IMR-90 (cell line): ENCODE measurements at regions not wholly inside any gene's neighbourhood (a gene's known extent, or its start where the extent isn't known, plus 50 kb on each side); places are given as distances from the start of the nearest gene placed in this dataset.

Experiments
- BHLHE40 ChIP-seq: fragments of 150-350 bp; IDR thresholded peaks from 2 replicates; pipeline ENCODE4 v1.6.1; 2016; ENCODE audit warnings: mild to moderate bottlenecking, low read depth, low read length
- CEBPB ChIP-seq: IDR thresholded peaks from 2 replicates; pipeline ENCODE4 v1.6.1; 2012; ENCODE audit warnings: low read depth, low read length, improper control_type of control experiment
- CTCF ChIP-seq: conservative IDR thresholded peaks from 2 replicates; pipeline ENCODE4 v1.5.1; 2012; ENCODE audit warnings: mild to moderate bottlenecking, low read depth, low read length, improper control_type of control experiment
- FOS ChIP-seq: fragments of 150-350 bp; IDR thresholded peaks from 2 replicates; pipeline ENCODE4 v1.6.1; 2016; ENCODE audit warnings: low read depth, low read length
- MAFK ChIP-seq: IDR thresholded peaks from 2 replicates; pipeline ENCODE4 v1.6.1; 2012; ENCODE audit warnings: low read depth, low read length, improper control_type of control experiment
- MAZ ChIP-seq: IDR thresholded peaks from 2 replicates; pipeline ENCODE4 v1.6.1; 2012; ENCODE audit warnings: low read depth, mild to moderate bottlenecking, low read length, improper control_type of control experiment, moderate library complexity, borderline replicate concordance
- MXI1 ChIP-seq: IDR thresholded peaks from 2 replicates; pipeline ENCODE4 v1.6.1; 2012; ENCODE audit warnings: low read depth, mild to moderate bottlenecking, low read length, moderate library complexity, borderline replicate concordance
- POLR2A ChIP-seq: IDR thresholded peaks from 2 replicates; pipeline ENCODE4 v1.6.1; 2012; ENCODE audit warnings: mild to moderate bottlenecking, low read depth, low read length
- RAD21 ChIP-seq: IDR thresholded peaks from 2 replicates; pipeline ENCODE4 v1.6.1; 2012; ENCODE audit warnings: low read length, improper control_type of control experiment
- RCOR1 ChIP-seq: IDR thresholded peaks from 2 replicates; pipeline ENCODE4 v1.6.1; 2012; ENCODE audit warnings: mild to moderate bottlenecking, low read length, improper control_type of control experiment; ENCODE audit not compliant: insufficient replicate concordance
- RFX5 ChIP-seq: IDR thresholded peaks from 2 replicates; pipeline ENCODE4 v1.8.0; 2012; ENCODE audit warnings: low read depth, mild to moderate bottlenecking, low read length, moderate library complexity
- SMC3 ChIP-seq: fragments of 150-350 bp; IDR thresholded peaks from 2 replicates; pipeline ENCODE4 v1.6.1; 2016; ENCODE audit warnings: low read depth, mild to moderate bottlenecking, antibody characterized with exemption, low read length, moderate library complexity
- USF2 ChIP-seq: fragments of 150-350 bp; IDR thresholded peaks from 2 replicates; pipeline ENCODE4 v1.6.1; 2017; ENCODE audit warnings: mild to moderate bottlenecking, antibody characterized with exemption, low read length, low read depth
- TF ChIP-seq, protein P1 (sequence below): fragments of 150-350 bp; IDR thresholded peaks from 2 replicates; pipeline ENCODE4 v1.6.1; 2016; ENCODE audit warnings: low read depth, mild to moderate bottlenecking, low read length, moderate library complexity, borderline replicate concordance

DNA sequence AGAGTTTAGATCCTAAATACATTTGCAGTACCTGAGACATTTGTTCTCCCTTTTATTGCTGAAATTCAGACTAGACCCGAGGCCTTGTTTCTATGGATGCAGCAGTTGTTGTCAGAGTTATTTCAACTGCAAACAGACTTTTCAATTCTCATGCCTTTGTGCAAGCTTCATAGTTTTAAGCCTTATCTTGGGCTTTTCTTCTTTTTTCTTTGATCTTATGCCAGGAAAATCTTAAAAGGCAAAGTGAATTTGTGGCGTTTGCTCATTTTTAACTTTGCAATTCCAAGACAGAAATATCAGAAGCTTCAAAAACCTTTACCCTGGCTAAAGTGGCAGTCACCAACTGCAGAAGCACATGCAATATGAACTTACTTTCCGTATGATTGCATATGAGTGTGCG is 576.7 kb downstream of the DIPK2A start:
- TF ChIP-seq MXI1, result no peak
- TF ChIP-seq CTCF, result no peak
- no peak for TF ChIP-seq CEBPB
- TF ChIP-seq POLR2A, result no peak
- no peak for TF ChIP-seq RAD21
- no peak for TF ChIP-seq MAFK
- no peak for TF ChIP-seq RCOR1
- no peak for TF ChIP-seq MAZ
- TF ChIP-seq SMC3, result no peak
- TF ChIP-seq FOS, result no peak
- no peak for TF ChIP-seq USF2
- no peak for TF ChIP-seq RFX5
- TF ChIP-seq, protein P1, sequence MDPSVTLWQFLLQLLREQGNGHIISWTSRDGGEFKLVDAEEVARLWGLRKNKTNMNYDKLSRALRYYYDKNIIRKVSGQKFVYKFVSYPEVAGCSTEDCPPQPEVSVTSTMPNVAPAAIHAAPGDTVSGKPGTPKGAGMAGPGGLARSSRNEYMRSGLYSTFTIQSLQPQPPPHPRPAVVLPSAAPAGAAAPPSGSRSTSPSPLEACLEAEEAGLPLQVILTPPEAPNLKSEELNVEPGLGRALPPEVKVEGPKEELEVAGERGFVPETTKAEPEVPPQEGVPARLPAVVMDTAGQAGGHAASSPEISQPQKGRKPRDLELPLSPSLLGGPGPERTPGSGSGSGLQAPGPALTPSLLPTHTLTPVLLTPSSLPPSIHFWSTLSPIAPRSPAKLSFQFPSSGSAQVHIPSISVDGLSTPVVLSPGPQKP, result no peak
- no peak for TF ChIP-seq BHLHE40
